T-helper 22 cell (primary cell): ENCODE measurements at regions not wholly inside any gene's neighbourhood (a gene's known extent, or its start where the extent isn't known, plus 50 kb on each side); places are given as distances from the start of the nearest gene placed in this dataset.

Experiments
- DNase-seq: peaks from one replicate; pipeline ENCODE4 v3.0.0-alpha.2; 2020; ENCODE audit warnings: low read depth

GRCh38 chr13:78012046-78012445, 93.4 kb upstream of the EDNRB start:
- DNase-seq, result no peak

- no peak for DNase-seq
Measured at GRCh38 chr13:78004821-78005220, 86.2 kb upstream of the EDNRB start.

DNA sequence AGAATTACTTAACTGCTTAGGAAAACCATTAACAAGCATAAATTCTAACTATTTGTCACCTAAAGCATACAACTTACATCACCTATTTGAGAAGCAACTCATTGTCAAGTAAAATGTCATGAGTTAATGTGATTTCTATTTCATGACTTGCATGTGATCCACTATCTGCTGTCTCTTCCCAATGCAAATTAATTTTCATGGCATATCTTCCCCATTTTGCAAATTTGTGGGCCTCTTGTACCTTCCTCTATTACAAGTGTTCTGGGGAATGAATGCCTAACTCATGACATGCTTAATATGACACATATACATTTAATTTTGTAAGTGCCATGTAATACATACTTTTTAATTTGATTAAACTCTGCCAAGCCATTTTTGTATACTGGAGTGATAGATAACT, 81.1 kb upstream of the EDNRB start:
- no peak for DNase-seq

GRCh38 chr13:77994166-77994565, 75.5 kb upstream of the EDNRB start:
- DNase-seq, result no peak

- DNase-seq, result no peak
Measured at GRCh38 chr13:77991003-77991402, 72.4 kb upstream of the EDNRB start.

DNA sequence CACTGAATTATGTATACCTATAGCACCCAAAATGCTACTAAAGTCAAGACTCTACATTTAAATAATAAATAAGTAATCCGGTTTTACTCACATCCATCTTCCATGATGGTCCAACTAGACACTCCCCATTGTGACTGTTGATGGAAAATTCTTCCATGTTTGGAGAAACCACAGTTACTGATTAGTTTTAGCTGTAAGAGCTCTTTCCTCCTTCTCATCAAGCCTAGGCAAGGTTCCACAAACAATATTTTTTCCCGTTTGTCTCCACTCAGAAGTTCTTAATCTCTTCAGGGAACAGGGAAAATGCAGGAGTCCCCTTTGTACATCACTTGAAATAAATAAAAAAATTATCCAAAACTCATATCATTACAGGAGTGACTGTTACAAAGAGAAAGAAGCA, 70.7 kb upstream of the EDNRB start:
- no peak for DNase-seq

GRCh38 chr13:77988355-77988754, 69.7 kb upstream of the EDNRB start:
- no peak for DNase-seq

GRCh38 chr13:77986713-77987112, 68.1 kb upstream of the EDNRB start:
- DNase-seq, result no peak

DNA sequence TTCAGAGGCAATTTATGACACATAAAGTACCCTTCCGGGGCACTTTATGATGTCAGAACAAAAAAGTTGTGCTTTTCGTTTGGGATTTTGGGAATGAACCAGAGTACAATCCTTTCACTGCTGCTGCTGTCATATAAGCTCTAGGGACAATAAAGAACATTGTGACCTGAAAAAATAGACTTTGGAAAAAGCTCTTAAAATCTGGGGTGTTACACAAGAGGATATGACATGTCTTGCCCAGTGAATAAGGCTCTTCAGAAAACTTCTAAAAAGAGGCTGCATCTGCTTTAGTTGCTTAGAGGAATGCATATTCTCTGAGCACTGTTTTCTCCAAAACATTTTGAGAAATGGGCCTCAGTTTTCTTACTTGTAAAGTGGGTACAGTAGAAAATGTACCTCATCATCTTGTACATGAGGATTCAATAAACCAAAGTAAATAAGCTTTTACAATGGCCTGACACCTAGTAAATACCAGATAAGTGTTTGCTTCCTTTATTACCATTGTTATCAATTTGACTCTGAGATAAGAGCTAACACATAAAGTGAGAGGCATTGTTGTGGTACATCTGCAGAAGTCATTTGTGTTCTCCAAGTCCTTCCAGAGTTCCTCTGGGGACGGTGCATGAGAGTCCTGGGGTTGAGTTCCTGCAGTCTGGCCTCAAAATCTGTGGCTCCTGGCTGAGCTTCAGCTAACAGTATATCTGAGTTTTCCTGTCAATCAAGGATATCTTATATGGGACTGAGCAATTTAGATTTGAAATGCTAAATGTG, 67.4 kb upstream of the EDNRB start:
- no peak for DNase-seq

- DNase-seq, result no peak
Measured at GRCh38 chr13:77981281-77981881, 62.8 kb upstream of the EDNRB start.

DNA sequence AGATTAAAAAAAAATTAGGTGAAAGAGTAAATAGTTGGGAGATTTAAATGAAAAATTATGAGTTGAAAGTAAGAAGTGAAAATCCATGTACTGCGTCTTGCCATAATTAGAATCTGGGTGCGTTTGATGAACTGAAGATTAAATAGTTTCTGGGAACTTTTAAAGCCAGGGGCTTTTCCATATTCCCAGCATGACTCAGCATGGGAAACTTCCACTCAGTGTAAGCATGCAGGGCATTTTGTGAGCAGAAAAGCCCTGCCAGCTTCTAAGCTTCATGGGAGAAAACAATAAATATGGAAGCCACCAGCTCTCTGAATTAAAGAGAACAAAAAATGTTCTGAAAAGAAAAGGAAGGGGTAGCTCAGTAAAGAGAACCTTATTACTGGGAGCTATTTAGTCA, 62.0 kb upstream of the EDNRB start:
- DNase-seq, result no peak

DNA sequence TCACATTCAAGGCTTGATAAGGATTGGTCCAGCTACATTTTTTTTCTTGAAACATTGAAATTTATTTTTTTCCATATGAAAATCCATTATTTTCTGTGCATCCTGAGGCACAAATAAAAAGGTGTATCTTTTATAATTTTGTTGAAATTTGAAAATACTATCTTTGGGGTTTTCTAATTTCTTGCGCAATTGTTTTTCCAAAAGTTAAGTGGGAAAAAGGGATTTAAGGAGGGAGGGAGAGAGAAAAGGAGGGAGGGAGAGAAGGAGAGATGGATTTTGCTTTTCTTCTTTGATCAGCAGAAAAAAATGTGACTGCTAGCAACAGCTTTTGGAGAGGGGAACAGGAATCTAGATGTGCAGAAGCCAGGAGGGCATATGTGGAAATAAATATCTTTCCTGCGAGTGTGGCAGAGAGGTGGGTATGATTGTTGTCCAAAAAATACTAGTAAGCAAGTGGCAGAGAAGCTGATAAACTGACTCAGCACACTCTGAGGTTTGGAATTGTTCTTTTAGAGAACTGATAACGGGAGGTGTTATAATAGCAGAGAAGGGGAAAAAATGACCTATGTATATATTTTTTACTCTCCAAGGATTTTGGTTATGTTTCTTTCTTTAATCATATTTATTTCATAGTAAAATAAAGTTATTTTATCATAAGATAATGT, 61.2 kb upstream of the EDNRB start:
- DNase-seq, result no peak

DNA sequence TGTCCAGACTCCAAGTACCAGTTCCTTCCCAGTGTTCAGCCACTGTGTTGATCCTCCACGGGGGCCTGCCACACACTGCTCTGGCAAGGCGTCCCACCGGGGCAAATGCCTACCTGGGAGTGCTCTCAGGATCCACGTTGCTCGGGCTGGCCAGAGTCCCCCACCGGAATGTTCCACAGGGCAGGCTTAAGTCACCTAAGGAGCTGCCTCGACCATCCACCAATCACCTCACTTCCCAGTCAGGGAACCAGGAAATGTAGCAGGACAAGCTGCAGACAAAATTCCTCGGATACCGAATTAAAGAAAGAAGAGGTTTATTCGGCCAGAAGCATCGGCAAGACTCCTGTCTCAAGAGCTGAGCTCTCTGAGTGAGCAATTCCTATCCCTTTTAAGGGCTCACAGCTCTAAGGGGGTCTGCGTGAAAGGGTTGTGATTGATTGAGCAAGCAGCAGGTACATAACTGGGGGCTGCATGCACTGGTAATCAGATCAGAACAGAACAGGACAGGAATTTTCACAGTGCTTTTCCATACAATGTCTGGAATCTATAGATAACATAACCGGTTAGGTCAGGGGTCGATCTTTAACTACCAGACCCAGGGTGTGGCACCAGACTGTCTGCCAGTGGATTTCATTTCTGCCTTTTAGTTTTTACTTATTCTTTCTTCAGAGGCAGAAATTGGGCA, 56.9 kb upstream of the EDNRB start:
- no peak for DNase-seq

DNA sequence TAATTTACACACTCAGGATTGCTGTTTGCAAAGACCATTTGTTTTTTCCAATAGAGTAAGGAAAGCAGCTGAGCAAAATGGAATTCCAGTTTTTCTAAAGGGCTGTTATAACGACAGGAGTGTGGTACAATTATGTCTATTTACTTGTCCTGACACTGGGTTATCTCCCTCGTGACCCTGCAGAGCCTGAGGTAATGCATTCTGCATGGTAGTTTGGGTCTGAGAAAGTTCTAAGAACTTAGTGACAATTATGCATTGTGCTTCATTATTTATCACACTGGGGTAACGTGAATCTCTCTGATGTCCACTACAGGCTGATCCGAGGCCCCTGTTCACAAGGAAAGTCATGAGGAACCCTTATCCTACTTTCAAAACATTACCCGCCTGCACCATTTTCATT, 50.7 kb upstream of the EDNRB start:
- DNase-seq, result no peak
